IPS-15b (cell line): ENCODE measurements at regions not wholly inside any gene's neighbourhood (a gene's known extent, or its start where the extent isn't known, plus 50 kb on each side); places are given as distances from the start of the nearest gene placed in this dataset.

Experiments
- H3K27me3 ChIP-seq: one replicate; pipeline ENCODE4 v1.6.1; 2013; ENCODE audit warnings: low read length; ENCODE audit not compliant: control insufficient read depth, insufficient read depth
- H3K36me3 ChIP-seq: one replicate; pipeline ENCODE4 v1.6.1; 2013; ENCODE audit warnings: low read length; ENCODE audit not compliant: control insufficient read depth, insufficient read depth
- H3K4me1 ChIP-seq: one replicate; pipeline ENCODE4 v1.6.1; 2013; ENCODE audit warnings: mild to moderate bottlenecking, low read length; ENCODE audit not compliant: control insufficient read depth, insufficient read depth
- H3K4me3 ChIP-seq: one replicate; pipeline ENCODE4 v1.5.1; 2013; ENCODE audit warnings: low read depth, low read length
- H3K9ac ChIP-seq: one replicate; pipeline ENCODE4 v1.6.1; 2013; ENCODE audit warnings: low read depth, mild to moderate bottlenecking, low read length
- H3K9me3 ChIP-seq: one replicate; pipeline ENCODE4 v1.6.1; 2013; ENCODE audit warnings: mild to moderate bottlenecking, low read length; ENCODE audit not compliant: control insufficient read depth, insufficient read depth

GRCh38 chr1:219541946-219542345, 71.0 kb downstream of the ZC3H11B start:
- no peak overlapping the region for H3K9ac ChIP-seq
- H3K4me1 ChIP-seq, result peaks cover 6% of the 10 kb centered on the region
- H3K27me3 ChIP-seq, result no peaks in the 10 kb centered on the region
- no peaks in the 10 kb centered on the region for H3K36me3 ChIP-seq
- no peak overlapping the region for H3K4me3 ChIP-seq
- no peaks in the 10 kb centered on the region for H3K9me3 ChIP-seq

DNA sequence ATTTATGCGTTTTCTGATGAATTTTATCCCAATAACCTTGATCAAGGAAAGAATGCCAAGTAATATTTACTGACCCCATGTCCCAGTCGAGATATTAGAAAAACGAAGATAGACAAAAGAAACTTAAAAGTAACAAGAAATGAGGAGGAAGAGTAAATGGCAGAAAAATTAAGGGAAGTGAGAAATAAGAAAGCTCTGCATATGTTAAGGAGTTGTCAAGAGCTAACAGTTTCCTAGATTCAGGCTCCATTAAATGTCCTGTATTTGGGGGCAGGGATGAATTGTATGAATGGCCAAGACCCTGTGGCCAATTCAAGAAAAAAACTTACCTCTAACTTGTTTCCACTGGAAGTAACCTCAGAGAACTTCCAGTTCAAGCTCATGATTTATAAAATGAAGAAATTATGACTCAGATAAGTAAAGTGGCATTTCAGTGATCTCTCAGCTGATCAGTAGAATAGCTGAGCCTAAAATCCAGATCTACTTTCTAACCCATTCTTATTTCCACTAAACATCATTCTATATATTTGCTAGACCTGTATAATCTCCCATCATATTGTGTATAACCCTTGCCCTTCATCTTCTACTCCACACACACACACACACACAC, 73.2 kb downstream of the ZC3H11B start:
- no peaks in the 10 kb centered on the region for H3K36me3 ChIP-seq
- no peaks in the 10 kb centered on the region for H3K27me3 ChIP-seq
- H3K9ac ChIP-seq, result no peak overlapping the region
- no peaks in the 10 kb centered on the region for H3K9me3 ChIP-seq
- H3K4me3 ChIP-seq, result no peak overlapping the region
- peaks cover 6% of the 10 kb centered on the region for H3K4me1 ChIP-seq

GRCh38 chr1:219538886-219539285, 74.0 kb downstream of the ZC3H11B start:
- Histone ChIP-seq H3K4me1 (peaks cover 6% of the 10 kb centered on the region), H3K9me3 (no peaks in the 10 kb centered on the region), H3K27me3 (no peaks in the 10 kb centered on the region)

DNA sequence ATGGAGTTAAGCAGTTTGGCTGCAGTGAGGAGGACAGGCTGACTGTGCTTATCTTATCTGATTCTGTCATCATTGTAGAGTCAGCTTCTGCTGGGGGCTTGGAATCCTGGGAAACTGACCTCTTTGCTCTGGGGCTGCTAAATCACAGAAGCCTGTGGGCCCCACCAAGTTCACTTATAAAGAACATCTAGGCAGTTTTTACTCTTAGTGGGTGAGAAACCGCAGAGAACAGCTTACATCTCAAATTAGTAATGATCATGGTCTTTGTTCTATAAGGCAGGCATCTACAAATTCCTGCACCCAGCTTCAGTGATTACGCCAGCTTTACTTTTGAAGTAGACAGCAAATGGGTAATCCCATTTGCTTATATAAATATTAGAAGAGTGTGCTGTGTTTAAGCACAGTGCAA, 75.7 kb downstream of the ZC3H11B start:
- Histone ChIP-seq H3K4me1 (peaks cover 6% of the 10 kb centered on the region), H3K36me3 (no peaks in the 10 kb centered on the region), H3K27me3 (no peaks in the 10 kb centered on the region), H3K9ac (no peak overlapping the region), H3K9me3 (no peaks in the 10 kb centered on the region), H3K4me3 (no peak overlapping the region)

More at GRCh38 chr1:219538886-219539285, 74.0 kb downstream of the ZC3H11B start:
- H3K36me3 ChIP-seq, result no peaks in the 10 kb centered on the region
- no peak overlapping the region for H3K9ac ChIP-seq
- no peak overlapping the region for H3K4me3 ChIP-seq

DNA sequence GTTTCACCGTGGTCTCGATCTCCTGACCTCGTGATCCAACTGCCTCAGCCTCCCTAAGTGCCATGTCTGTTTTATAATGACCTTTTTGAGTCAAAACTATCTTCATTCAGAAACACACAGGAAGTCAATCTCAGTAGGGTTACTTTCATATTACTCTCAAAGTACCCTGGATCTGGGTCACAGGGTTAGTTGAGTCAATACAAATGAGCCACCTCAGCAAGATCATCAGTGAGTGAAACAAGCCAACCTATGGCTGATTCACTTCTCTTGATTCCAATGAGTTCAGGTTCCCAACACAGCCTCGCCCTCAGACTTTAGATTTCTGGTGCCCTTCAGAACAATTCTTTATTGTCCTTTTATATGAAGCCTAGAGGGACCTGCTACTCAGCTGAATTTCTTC, 76.9 kb downstream of the ZC3H11B start:
- Histone ChIP-seq H3K27me3 (no peaks in the 10 kb centered on the region), H3K36me3 (no peaks in the 10 kb centered on the region), H3K4me1 (no peaks in the 10 kb centered on the region), H3K9ac (no peak overlapping the region), H3K9me3 (no peaks in the 10 kb centered on the region), H3K4me3 (no peak overlapping the region)

- H3K36me3 ChIP-seq, result no peaks in the 10 kb centered on the region
- H3K4me1 ChIP-seq, result no peaks in the 10 kb centered on the region
- H3K9ac ChIP-seq, result no peak overlapping the region
- H3K4me3 ChIP-seq, result no peak overlapping the region
- no peaks in the 10 kb centered on the region for H3K9me3 ChIP-seq
- H3K27me3 ChIP-seq, result no peaks in the 10 kb centered on the region
Observed at GRCh38 chr1:219534991-219535390, 77.9 kb downstream of the ZC3H11B start.

GRCh38 chr1:219533280-219533679, 79.6 kb downstream of the ZC3H11B start:
- Histone ChIP-seq H3K9ac (no peak overlapping the region), H3K9me3 (no peaks in the 10 kb centered on the region), H3K4me1 (peaks cover 6% of the 10 kb centered on the region), H3K27me3 (no peaks in the 10 kb centered on the region), H3K4me3 (no peak overlapping the region), H3K36me3 (no peaks in the 10 kb centered on the region)

GRCh38 chr1:219529116-219529515, 83.8 kb downstream of the ZC3H11B start:
- Histone ChIP-seq H3K9ac (no peak overlapping the region), H3K36me3 (no peaks in the 10 kb centered on the region), H3K4me1 (peaks cover 6% of the 10 kb centered on the region), H3K9me3 (no peaks in the 10 kb centered on the region), H3K4me3 (no peak overlapping the region), H3K27me3 (no peaks in the 10 kb centered on the region)

- Histone ChIP-seq H3K9ac (no peak overlapping the region), H3K27me3 (no peaks in the 10 kb centered on the region), H3K9me3 (no peaks in the 10 kb centered on the region), H3K4me3 (no peak overlapping the region), H3K36me3 (no peaks in the 10 kb centered on the region), H3K4me1 (peaks cover 6% of the 10 kb centered on the region)
Observed at GRCh38 chr1:219528633-219529032, 84.3 kb downstream of the ZC3H11B start.

DNA sequence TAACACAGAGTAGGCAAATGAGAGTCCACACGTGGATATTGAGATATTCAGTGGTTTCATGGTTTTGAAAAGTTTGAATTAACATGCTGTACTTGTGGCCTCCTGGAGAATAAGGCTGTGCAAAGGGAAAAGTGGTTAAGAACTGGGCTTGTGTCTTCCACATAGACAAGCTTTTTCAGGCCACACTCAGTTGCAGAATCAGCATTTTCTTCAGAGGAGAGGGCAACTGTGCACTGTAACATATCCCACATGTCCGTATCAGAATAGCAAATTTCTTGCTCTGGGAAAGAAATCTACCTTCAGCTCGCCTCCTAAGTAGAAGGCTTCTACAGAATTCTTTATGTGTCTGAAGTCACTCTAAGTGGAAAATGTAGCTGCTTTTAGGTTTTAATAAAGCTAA, 84.9 kb downstream of the ZC3H11B start:
- Histone ChIP-seq H3K4me1 (peaks cover 6% of the 10 kb centered on the region), H3K9ac (no peak overlapping the region), H3K27me3 (no peaks in the 10 kb centered on the region), H3K36me3 (no peaks in the 10 kb centered on the region), H3K4me3 (no peak overlapping the region), H3K9me3 (no peaks in the 10 kb centered on the region)

GRCh38 chr1:219526074-219526473, 86.8 kb downstream of the ZC3H11B start:
- no peaks in the 10 kb centered on the region for H3K9me3 ChIP-seq
- no peaks in the 10 kb centered on the region for H3K36me3 ChIP-seq
- peaks cover 6% of the 10 kb centered on the region for H3K4me1 ChIP-seq
- no peak overlapping the region for H3K9ac ChIP-seq
- no peaks in the 10 kb centered on the region for H3K27me3 ChIP-seq
- no peak overlapping the region for H3K4me3 ChIP-seq

DNA sequence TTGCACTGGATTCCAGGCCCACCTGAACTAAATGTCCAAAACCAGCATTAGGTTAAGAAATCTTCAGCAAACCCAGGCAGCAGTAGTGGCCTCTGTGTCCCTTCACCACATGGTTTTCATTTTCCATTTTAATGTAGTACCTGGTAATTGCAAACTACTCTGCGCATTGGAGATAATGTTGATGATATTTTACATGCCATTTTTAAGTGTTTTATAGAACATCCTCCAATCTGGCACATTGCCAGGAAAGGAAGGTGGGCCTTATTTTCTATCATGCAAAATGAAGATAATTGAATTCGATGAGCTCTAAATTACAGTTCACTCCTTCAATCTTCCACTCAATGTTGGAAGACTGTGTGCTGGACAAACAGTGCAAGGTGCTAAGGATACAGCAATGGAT, 89.5 kb downstream of the ZC3H11B start:
- Histone ChIP-seq H3K36me3 (no peaks in the 10 kb centered on the region), H3K4me1 (peaks cover under 1% of the 10 kb centered on the region), H3K9ac (no peak overlapping the region), H3K27me3 (no peaks in the 10 kb centered on the region), H3K4me3 (no peak overlapping the region), H3K9me3 (no peaks in the 10 kb centered on the region)
